ENCODE measurements at regions not wholly inside any gene's neighbourhood (a gene's known extent, or its start where the extent isn't known, plus 50 kb on each side); places are given as distances from the start of the nearest gene placed in this dataset.
"Not testable (repeated sequence)": the region's sequence is repeated elsewhere in the genome, so short reads cannot be mapped to it uniquely, and the experiment has no call there.

GRCh38 chr1:209183195-209183594 lies 400.3 kb upstream of the CAMK1G start:
- DNase-seq (ENCODE audit: low read depth) = no peak

- DNase-seq (ENCODE audit: low read depth) = no peak
These were observed 395.9 kb upstream of the CAMK1G start for GRCh38 chr1:209187589-209187988.

- no peak for DNase-seq (ENCODE audit: low read depth)
These were observed 392.8 kb upstream of the CAMK1G start for GRCh38 chr1:209190591-209191261.

- no peak for DNase-seq (ENCODE audit: low read depth)
These were observed 392.3 kb upstream of the CAMK1G start for GRCh38 chr1:209191262-209191634.

DNA sequence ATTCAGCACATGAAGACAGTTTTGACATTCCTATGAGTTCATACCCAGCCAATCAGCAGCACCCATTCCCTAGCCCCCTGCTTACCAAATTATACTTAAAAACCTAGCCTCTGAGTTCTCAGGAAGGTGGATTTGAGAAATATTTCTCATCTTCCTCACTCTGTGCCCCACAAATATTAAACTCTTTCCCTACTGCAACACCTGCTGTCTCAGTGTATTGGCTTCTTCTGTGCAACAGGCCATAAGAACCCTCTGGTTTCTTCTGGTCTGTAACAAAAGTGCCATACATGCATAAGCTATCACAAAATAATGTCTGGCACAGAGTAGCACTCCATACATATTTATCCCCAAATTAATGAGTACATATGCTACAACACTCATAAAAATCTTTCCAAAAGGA lies 387.4 kb upstream of the CAMK1G start:
- DNase-seq (ENCODE audit: low read depth) = no peak

- DNase-seq (ENCODE audit: low read depth) = no peak
These were observed 384.4 kb upstream of the CAMK1G start for GRCh38 chr1:209198961-209199750.

DNA sequence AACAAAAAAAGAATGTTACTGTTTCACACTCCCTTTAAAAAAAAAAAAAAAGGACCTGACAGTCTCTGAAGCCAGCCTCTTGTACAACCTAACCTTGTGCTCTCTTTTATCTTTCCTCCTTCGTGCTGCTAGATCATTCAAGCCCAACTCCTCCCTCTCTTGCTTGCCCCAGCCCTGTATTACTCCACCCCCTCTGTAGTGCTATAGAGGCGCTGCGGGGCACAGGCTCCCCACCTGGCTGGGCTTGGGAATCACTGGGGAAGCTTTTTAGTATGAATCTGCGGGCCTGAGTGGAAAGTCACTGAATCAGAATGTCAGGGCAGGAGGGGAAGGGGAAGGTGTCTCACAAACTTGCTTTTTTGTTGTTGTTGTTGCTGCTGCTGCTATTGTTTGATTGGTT lies 383.7 kb upstream of the CAMK1G start:
- DNase-seq (ENCODE audit: low read depth) = no peak

DNA sequence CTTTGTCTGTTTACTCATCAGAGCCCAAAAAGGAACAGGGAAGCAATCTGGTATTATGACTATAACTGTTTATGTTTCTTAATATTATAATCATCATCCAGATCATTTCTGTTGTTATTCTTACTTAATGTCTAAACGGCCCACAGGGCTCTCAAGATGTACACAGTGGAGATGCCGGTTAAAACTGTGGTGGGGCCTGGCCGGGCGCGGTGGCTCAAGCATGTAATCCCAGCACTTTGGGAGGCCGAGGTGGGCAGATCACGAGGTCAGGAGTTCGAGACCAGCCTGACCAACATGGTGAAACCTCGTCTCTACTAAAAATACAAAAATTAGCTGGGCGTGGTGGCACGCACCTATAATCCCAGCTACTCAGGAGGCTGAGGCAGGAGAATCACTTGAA lies 381.2 kb upstream of the CAMK1G start:
- DNase-seq (ENCODE audit: low read depth) = not testable (repeated sequence)

DNA sequence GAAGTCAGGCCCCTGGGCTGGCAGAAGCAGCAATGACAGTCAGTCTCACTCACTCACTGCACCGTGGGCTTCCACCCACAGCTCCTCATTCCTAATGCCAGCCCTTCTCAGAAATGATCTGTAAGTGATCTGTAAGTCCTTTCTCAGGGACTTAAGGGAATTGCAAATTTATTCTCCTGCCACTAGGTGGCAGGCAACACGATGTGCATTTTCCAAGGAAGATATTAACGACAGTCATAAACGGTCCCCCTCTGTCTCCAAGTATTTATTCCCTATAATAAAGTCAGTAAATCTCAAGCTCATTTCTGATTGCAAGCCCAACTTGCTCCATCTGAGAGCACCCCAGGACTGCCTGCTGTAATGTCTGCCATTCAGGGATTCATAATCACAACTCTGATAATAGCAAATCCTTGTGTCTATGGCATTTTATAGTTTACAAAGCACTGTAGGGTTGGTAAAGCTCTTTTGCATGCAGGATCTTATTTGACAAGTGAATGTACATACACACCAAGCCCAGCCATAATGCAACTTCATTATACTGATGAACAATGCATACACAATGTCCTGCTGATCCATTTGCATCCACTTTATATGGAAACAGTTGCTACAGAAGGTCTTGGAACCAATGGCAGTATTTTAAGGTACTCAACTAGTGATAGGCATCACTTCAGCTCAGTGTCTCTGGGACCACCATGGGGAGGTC lies 380.5 kb upstream of the CAMK1G start:
- DNase-seq (ENCODE audit: low read depth) = no peak

- no peak for DNase-seq (ENCODE audit: low read depth)
These were observed 380.0 kb upstream of the CAMK1G start for GRCh38 chr1:209203533-209203895.

DNA sequence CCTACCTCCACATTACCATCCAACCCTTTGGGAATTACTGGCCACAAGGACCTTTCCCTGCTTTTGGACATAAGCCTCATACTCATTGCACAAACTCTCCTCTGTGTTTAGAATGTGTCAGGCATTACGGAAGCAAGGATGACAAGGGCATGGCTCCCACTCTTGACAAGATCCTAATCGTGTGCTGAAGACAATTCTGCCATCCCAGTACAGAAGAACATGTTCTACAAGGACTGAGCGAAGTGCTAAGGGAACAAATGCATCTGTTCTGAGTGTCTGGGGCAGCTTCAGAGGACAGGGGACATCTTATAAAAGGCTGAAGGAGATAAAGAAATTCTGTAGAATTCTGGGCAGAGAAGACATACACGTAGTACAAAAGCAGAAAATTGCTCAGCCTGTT lies 378.5 kb upstream of the CAMK1G start:
- no peak for DNase-seq (ENCODE audit: low read depth)

DNA sequence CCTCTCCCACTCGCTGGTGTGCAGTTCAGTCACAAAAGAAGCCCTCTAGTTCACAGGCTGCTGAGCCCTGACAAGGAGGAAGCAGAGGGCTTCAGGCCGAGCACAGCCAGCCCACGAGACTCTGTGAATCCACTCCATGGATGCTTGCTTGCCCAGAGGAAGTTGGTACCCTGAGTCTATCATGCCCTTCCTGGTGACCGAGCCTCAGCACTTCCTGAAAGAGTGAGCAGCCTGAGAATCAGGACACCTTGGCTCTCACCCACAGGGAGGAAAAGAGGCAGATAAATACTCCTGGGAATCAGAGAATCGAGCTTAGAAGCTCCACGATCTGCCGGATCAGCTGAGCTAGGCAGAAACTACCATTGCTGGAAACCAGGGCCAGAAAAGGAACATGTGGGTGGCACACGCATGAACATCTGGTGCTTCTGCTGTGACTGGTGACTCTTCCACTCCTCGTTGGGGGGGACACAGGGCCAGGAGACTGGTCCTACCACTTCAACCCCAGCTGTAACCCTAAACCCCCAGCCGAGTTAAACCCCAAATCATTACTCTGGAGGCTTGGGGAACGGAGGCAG lies 376.3 kb upstream of the CAMK1G start:
- DNase-seq (ENCODE audit: low read depth) = no peak

GRCh38 chr1:209207701-209208286 lies 375.7 kb upstream of the CAMK1G start:
- peak; percentile 5 for DNase-seq (ENCODE audit: low read depth)

DNA sequence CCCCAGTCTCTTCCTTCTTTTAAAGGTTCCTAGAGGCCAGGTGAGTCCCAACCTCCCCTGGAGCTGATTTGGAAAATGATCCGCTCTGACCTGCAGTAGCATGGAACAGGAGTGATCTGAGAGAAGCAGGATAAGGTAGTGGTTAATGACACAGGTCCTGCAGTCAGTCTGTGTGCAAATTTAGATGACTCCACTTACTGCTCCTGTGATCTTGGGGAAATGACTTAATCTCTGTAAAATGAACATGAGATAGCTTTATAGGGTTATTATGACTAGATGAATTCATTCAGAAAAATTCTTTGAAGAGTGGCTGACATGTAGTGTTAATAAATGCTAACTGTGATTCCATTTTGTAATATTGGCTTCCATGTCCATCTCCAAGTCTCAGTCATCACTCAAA lies 374.9 kb upstream of the CAMK1G start:
- DNase-seq (ENCODE audit: low read depth) = no peak

GRCh38 chr1:209213989-209214388 lies 369.5 kb upstream of the CAMK1G start:
- DNase-seq (ENCODE audit: low read depth) = no peak

DNA sequence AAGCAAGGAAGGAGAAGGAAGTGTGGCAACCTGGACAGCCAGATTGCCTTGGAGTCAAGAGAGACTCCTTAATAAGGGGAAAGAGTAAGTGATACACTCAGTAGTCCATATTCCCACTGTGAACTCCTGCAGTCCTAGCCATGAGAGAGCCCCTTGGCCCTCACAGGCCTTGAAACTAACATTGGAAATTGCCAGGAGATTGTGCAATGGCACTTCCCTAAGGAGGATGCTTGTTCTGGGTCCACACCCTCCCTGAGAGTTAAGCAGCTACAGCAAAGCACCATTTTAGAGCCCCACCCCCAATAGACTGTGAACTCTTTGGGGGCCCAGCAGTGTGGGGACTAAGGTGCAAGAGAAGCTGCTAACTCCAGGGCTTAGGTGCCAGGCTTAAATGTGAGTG lies 367.7 kb upstream of the CAMK1G start:
- no peak for DNase-seq (ENCODE audit: low read depth)

GRCh38 chr1:209218113-209218512 lies 365.4 kb upstream of the CAMK1G start:
- no peak for DNase-seq (ENCODE audit: low read depth)

GRCh38 chr1:209218981-209219380 lies 364.5 kb upstream of the CAMK1G start:
- DNase-seq (ENCODE audit: low read depth) = no peak

GRCh38 chr1:209219791-209220524 lies 363.6 kb upstream of the CAMK1G start:
- DNase-seq (ENCODE audit: low read depth) = no peak

GRCh38 chr1:209222826-209223225 lies 360.7 kb upstream of the CAMK1G start:
- no peak for DNase-seq (ENCODE audit: low read depth)

DNA sequence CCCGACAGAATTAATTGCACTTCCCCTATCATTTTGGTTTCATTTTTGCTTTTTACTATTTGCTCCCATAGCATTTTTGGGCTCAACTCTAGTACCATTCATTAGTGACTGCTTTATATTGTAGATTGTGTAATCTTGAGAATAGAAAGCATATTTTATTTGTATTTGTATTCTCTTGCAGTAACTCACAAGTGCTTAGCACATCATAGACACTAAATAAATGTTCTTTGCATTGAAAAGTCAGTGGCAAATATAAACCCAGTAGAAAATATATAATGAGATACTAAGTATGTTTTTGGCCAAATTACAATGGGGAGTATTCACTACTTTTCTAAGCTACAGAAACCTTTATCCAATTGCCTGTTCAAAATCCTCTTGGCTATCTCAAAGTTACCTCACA lies 359.7 kb upstream of the CAMK1G start:
- DNase-seq (ENCODE audit: low read depth) = no peak

DNA sequence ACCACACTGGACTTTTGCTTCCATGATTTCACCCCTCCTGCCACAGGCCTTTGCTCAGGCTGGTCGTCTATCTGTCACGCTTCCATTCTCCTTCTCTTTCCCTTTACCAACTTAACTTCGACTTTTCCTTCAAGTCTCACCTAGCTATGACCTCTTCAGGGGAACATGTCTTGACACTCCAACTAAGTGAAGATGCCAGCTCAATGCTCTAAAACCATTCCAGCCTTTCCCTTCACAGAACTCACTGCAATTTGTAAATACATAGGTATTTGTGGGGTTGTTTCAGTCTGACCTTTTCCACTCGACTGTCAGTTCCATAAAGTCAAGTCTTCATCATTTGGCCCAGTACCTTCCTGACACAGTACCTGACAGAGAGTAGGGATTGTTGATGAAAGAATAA lies 358.6 kb upstream of the CAMK1G start:
- no peak for DNase-seq (ENCODE audit: low read depth)
